ENCODE measurements at regions not wholly inside any gene's neighbourhood (a gene's known extent, or its start where the extent isn't known, plus 50 kb on each side); places are given as distances from the start of the nearest gene placed in this dataset.

- Mint-ChIP-seq H3K4me1 (ENCODE audit: low read depth, unreplicated experiment) (no peaks in the 10 kb centered on the region), H3K27me3 (ENCODE audit: unreplicated experiment) (no peaks in the 10 kb centered on the region), H3K4me3 (ENCODE audit: unreplicated experiment) (no peak overlapping the region), H3K36me3 (ENCODE audit: unreplicated experiment) (no peaks in the 10 kb centered on the region), H3K9me3 (ENCODE audit: unreplicated experiment) (peaks cover 2% of the 10 kb centered on the region), H3K27ac (ENCODE audit: unreplicated experiment) (no peak overlapping the region)
- DNase-seq: no peak
- TF ChIP-seq CTCF (IDR thresholded peaks at IDR 0.05; ENCODE audit: partially characterized antibody, unreplicated experiment): no peak
These were observed 332.6 kb upstream of the CCDC54 start for GRCh38 chr3:107044677-107045076.

DNA sequence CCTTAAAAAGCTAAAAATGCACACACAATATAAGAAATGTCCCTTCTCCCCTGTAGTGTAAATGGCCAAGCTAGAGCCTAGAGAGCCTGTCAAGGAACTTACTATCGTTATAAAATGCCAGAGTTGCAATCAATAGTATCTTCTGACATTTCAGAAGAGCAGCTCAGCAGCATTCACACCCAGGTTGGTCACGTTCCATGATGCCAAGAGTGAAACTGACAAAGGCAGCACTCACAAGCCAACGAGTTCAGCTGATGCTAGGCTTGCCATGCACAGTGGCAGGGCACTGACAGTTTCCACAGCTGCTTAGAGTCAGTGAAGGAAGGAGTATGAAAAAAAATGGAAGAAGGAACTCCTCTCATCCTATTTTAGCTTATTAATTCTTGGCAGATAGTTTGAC, 331.4 kb upstream of the CCDC54 start:
- no peak for DNase-seq
- no peak for TF ChIP-seq CTCF (IDR thresholded peaks at IDR 0.05; ENCODE audit: partially characterized antibody, unreplicated experiment)
- Mint-ChIP-seq H3K27ac (ENCODE audit: unreplicated experiment) (no peak overlapping the region), H3K27me3 (ENCODE audit: unreplicated experiment) (no peaks in the 10 kb centered on the region), H3K4me1 (ENCODE audit: low read depth, unreplicated experiment) (no peaks in the 10 kb centered on the region), H3K9me3 (ENCODE audit: unreplicated experiment) (peaks cover 2% of the 10 kb centered on the region), H3K36me3 (ENCODE audit: unreplicated experiment) (no peaks in the 10 kb centered on the region), H3K4me3 (ENCODE audit: unreplicated experiment) (no peak overlapping the region)

GRCh38 chr3:107055181-107055942, 321.9 kb upstream of the CCDC54 start:
- Mint-ChIP-seq H3K27ac (ENCODE audit: unreplicated experiment) (no peak overlapping the region), H3K36me3 (ENCODE audit: unreplicated experiment) (no peaks in the 10 kb centered on the region), H3K4me1 (ENCODE audit: low read depth, unreplicated experiment) (peaks cover 3% of the 10 kb centered on the region), H3K27me3 (ENCODE audit: unreplicated experiment) (peaks cover 5% of the 10 kb centered on the region), H3K4me3 (ENCODE audit: unreplicated experiment) (no peak overlapping the region), H3K9me3 (ENCODE audit: unreplicated experiment) (no peaks in the 10 kb centered on the region)
- no peak for DNase-seq
- no peak for TF ChIP-seq CTCF (IDR thresholded peaks at IDR 0.05; ENCODE audit: partially characterized antibody, unreplicated experiment)

GRCh38 chr3:107061466-107061865, 315.8 kb upstream of the CCDC54 start:
- H3K4me3 Mint-ChIP-seq (ENCODE audit: unreplicated experiment): no peak overlapping the region
- peaks cover 3% of the 10 kb centered on the region for H3K9me3 Mint-ChIP-seq (ENCODE audit: unreplicated experiment)
- no peaks in the 10 kb centered on the region for H3K36me3 Mint-ChIP-seq (ENCODE audit: unreplicated experiment)
- no peak for TF ChIP-seq CTCF (IDR thresholded peaks at IDR 0.05; ENCODE audit: partially characterized antibody, unreplicated experiment)
- no peak for DNase-seq
- H3K27ac Mint-ChIP-seq (ENCODE audit: unreplicated experiment): no peak overlapping the region
- H3K4me1 Mint-ChIP-seq (ENCODE audit: low read depth, unreplicated experiment): peaks cover 12% of the 10 kb centered on the region
- peaks cover 5% of the 10 kb centered on the region for H3K27me3 Mint-ChIP-seq (ENCODE audit: unreplicated experiment)

DNA sequence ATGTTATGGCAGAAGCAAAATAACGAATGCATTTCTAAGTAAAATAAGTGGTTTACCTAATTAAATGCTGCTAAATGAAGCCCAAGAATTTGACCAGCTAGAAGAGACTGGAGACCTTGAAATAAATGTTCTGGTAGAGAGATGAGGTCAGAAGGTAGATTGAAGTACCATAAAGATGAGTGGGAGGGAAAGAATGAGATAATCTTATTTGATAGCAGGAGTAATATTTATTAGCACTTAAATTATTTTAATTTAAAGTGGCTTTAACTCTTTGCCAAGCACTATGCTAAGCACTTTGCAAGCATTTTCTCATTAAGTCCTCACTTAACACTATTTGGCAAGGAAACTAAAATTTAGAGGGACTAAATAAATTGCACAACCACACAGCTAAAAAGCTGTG, 314.9 kb upstream of the CCDC54 start:
- TF ChIP-seq CTCF (IDR thresholded peaks at IDR 0.05; ENCODE audit: partially characterized antibody, unreplicated experiment): no peak
- DNase-seq: no peak
- H3K9me3 Mint-ChIP-seq (ENCODE audit: unreplicated experiment): peaks cover 3% of the 10 kb centered on the region
- no peaks in the 10 kb centered on the region for H3K36me3 Mint-ChIP-seq (ENCODE audit: unreplicated experiment)
- H3K27me3 Mint-ChIP-seq (ENCODE audit: unreplicated experiment): peaks cover 2% of the 10 kb centered on the region
- H3K27ac Mint-ChIP-seq (ENCODE audit: unreplicated experiment): no peak overlapping the region
- no peak overlapping the region for H3K4me3 Mint-ChIP-seq (ENCODE audit: unreplicated experiment)
- peaks cover 12% of the 10 kb centered on the region for H3K4me1 Mint-ChIP-seq (ENCODE audit: low read depth, unreplicated experiment)

All from glutamatergic neuron (in vitro differentiated cells).